ENCODE measurements at regions not wholly inside any gene's neighbourhood (a gene's known extent, or its start where the extent isn't known, plus 50 kb on each side); places are given as distances from the start of the nearest gene placed in this dataset.

DNA sequence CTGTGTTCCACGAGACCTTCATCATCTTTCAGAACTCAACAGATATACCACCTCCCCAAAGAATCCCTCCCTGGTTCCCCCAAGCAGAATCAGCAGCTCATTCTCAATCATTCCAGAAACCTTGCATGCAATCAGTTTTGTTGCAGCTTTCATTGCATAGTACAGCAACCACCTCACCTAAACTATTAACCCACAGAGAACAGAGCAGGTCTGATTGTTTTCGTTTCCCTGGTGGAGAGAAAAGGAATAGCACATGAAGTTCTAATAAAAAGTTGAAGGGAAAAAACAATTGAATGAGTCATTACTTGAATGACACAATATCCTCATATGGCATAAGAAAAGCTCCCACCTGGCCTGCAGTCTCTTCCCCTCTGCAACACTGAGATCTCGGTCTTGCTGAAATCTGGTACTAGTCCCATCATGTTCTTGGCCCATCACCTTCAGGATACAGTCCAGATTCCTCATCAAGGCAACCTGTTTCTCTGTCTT is 147.1 kb upstream of the GDF10 start:
- WGBS (ENCODE audit: insufficient coverage) = 58% methylated on average over 2 of the region's 3 CpGs
- H3K27ac Mint-ChIP-seq = peak overlapping the region in 3 of 7 donors; percentile 43 to 77 (median 59)

DNA sequence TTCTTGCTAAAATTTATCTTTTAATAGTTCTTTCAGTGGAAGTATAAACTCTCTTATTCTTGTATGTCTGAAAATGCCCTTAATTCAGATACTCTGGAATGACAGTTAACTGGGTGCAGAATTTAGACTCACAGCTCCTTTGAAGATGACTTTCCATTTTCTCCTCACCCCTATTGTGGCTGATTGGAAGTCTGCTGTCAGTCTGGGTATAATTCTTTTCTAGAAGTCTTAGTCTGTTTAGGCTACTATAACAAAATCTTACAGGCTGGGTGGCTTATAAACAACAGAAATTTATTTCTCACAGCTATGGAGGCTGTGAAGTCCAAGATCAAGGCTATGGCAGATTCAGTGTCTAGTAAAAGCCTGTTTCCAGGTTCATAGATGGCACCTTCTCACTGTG is 145.2 kb upstream of the GDF10 start:
- DNase-seq = no peak
- H3K27me3 ChIP-seq (ENCODE audit: control insufficient read depth in 2 of 2, insufficient read depth in 2 of 2, low read length in 2 of 2) = no peaks in the 10 kb centered on the region
- no peak overlapping the region for H3K4me2 ChIP-seq (replicated peaks; ENCODE audit: extremely low read depth, low read length, poor library complexity, severe bottlenecking)
- Mint-ChIP-seq H3K27me3 (ENCODE audit: low read depth in 3 of 3) (peaks cover 0 to 2% (median 0%) of the 10 kb centered on the region in 3 donors), H3K4me1 (peaks cover 10% of the 10 kb centered on the region), H3K27ac (no peak overlapping the region), H3K36me3 (no peaks in the 10 kb centered on the region), H3K9me3 (peaks cover 18 to 32% (median 24%) of the 10 kb centered on the region in 7 donors), H3K4me3 (no peak overlapping the region)
- H3K36me3 ChIP-seq (replicated peaks in 1 of 2; ENCODE audit: control insufficient read depth in 1 of 2, insufficient read depth in 2 of 2, low read length in 2 of 2) = no peaks in the 10 kb centered on the region
- TF ChIP-seq, protein P1, sequence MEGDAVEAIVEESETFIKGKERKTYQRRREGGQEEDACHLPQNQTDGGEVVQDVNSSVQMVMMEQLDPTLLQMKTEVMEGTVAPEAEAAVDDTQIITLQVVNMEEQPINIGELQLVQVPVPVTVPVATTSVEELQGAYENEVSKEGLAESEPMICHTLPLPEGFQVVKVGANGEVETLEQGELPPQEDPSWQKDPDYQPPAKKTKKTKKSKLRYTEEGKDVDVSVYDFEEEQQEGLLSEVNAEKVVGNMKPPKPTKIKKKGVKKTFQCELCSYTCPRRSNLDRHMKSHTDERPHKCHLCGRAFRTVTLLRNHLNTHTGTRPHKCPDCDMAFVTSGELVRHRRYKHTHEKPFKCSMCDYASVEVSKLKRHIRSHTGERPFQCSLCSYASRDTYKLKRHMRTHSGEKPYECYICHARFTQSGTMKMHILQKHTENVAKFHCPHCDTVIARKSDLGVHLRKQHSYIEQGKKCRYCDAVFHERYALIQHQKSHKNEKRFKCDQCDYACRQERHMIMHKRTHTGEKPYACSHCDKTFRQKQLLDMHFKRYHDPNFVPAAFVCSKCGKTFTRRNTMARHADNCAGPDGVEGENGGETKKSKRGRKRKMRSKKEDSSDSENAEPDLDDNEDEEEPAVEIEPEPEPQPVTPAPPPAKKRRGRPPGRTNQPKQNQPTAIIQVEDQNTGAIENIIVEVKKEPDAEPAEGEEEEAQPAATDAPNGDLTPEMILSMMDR (IDR thresholded peaks at IDR 0.05) = no peak
- H3K4me1 ChIP-seq (ENCODE audit: control insufficient read depth in 1 of 2, insufficient read depth in 2 of 2, low read length in 2 of 2) = peaks cover 0 to 4% of the 10 kb centered on the region in 2 donors
- peaks cover 13 to 18% of the 10 kb centered on the region in 2 donors for H3K9me3 ChIP-seq (replicated peaks in 1 of 2; ENCODE audit: control insufficient read depth in 1 of 2, insufficient read depth in 1 of 2, low read length in 2 of 2)
- no peaks in the 10 kb centered on the region for H3K79me2 ChIP-seq (ENCODE audit: insufficient read depth, low read length)
- H3K9ac ChIP-seq (ENCODE audit: insufficient read depth, low read length, poor library complexity, severe bottlenecking) = no peak overlapping the region
- no peak overlapping the region for H3K4me3 ChIP-seq (replicated peaks in 1 of 3; ENCODE audit: low read depth in 2 of 3, low read length in 3 of 3)
- intact Hi-C loops (cut with micrococcal nuclease) = no loop called here
- no peaks in the 10 kb centered on the region for H4K20me1 ChIP-seq (ENCODE audit: insufficient read depth, low read length)
- H2AFZ ChIP-seq (ENCODE audit: insufficient read depth, low read depth, low read length, poor library complexity, severe bottlenecking) = no peak overlapping the region
- H3K27ac ChIP-seq (ENCODE audit: low read depth in 1 of 2, low read length in 2 of 2) = no peak overlapping the region

More for the DNA sequence above, 147.1 kb upstream of the GDF10 start:
- Histone ChIP-seq H4K20me1 (ENCODE audit: insufficient read depth, low read length) (no peaks in the 10 kb centered on the region), H3K27me3 (ENCODE audit: control insufficient read depth in 2 of 2, insufficient read depth in 2 of 2, low read length in 2 of 2) (no peaks in the 10 kb centered on the region), H3K36me3 (replicated peaks in 1 of 2; ENCODE audit: control insufficient read depth in 1 of 2, insufficient read depth in 2 of 2, low read length in 2 of 2) (no peaks in the 10 kb centered on the region), H2AFZ (ENCODE audit: insufficient read depth, low read depth, low read length, poor library complexity, severe bottlenecking) (no peak overlapping the region), H3K4me3 (replicated peaks in 1 of 3; ENCODE audit: low read depth in 2 of 3, low read length in 3 of 3) (no peak overlapping the region), H3K4me2 (replicated peaks; ENCODE audit: extremely low read depth, low read length, poor library complexity, severe bottlenecking) (no peak overlapping the region), H3K9ac (ENCODE audit: insufficient read depth, low read length, poor library complexity, severe bottlenecking) (no peak overlapping the region), H3K27ac (ENCODE audit: low read depth in 1 of 2, low read length in 2 of 2) (no peak overlapping the region), H3K4me1 (ENCODE audit: control insufficient read depth in 1 of 2, insufficient read depth in 2 of 2, low read length in 2 of 2) (no peaks in the 10 kb centered on the region), H3K79me2 (ENCODE audit: insufficient read depth, low read length) (no peaks in the 10 kb centered on the region), H3K9me3 (replicated peaks in 1 of 2; ENCODE audit: control insufficient read depth in 1 of 2, insufficient read depth in 1 of 2, low read length in 2 of 2) (peaks cover 13 to 18% of the 10 kb centered on the region in 2 donors)
- peak; percentile 33 to 69 (median 64) for DNase-seq
- H3K4me3 Mint-ChIP-seq = no peak overlapping the region
- intact Hi-C loops (cut with micrococcal nuclease) = no loop called here
- peaks cover 18 to 31% (median 24%) of the 10 kb centered on the region in 7 donors for H3K9me3 Mint-ChIP-seq
- no peaks in the 10 kb centered on the region for H3K36me3 Mint-ChIP-seq
- peaks cover 8% of the 10 kb centered on the region for H3K4me1 Mint-ChIP-seq
- peaks cover 0 to 2% (median 0%) of the 10 kb centered on the region in 3 donors for H3K27me3 Mint-ChIP-seq (ENCODE audit: low read depth in 3 of 3)
- TF ChIP-seq, protein P1 (IDR thresholded peaks at IDR 0.05) = peak; percentile 89
